Ascending aorta (tissue), 2 donors: ENCODE measurements at regions not wholly inside any gene's neighbourhood (a gene's known extent, or its start where the extent isn't known, plus 50 kb on each side); places are given as distances from the start of the nearest gene placed in this dataset.

ENCODE experiments used
- DNase-seq, 2 donors: peaks; one replicate each; pipeline ENCODE4 v3.0.0-alpha.2; 2019; ENCODE audit warnings: low spot score in 2 of 2
- H3K27ac ChIP-seq, 2 donors: fragments of 200-600 bp; sonication (generic); one replicate each; pipeline ENCODE4 v1.5.1; 2016 to 2017; ENCODE audit warnings: mild to moderate bottlenecking in 1 of 2
- H3K27me3 ChIP-seq: fragments of 200-600 bp; sonication (generic); one replicate; pipeline ENCODE4 v1.5.1; 2017
- H3K36me3 ChIP-seq, 2 donors: fragments of 200-600 bp; sonication (generic); one replicate each; pipeline ENCODE4 v1.5.1; 2016
- H3K4me1 ChIP-seq, 2 donors: fragments of 200-600 bp; sonication (generic); one replicate each; pipeline ENCODE4 v1.5.1; 2016 to 2017; ENCODE audit warnings: mild to moderate bottlenecking in 1 of 2
- H3K4me3 ChIP-seq, 2 donors: fragments of 200-600 bp; sonication (generic); one replicate each; pipeline ENCODE4 v1.5.1; 2016 to 2017; ENCODE audit warnings: mild to moderate bottlenecking in 1 of 2
- H3K9me3 ChIP-seq, 2 donors: fragments of 200-600 bp; sonication (generic); one replicate each; pipeline ENCODE4 v1.5.1; 2016
- CTCF ChIP-seq, 3 experiments: fragments of 200-600 bp in 2 of 3; fragments of 450-650 bp in 1 of 3; sonication (generic) in 2 of 3; IDR thresholded peaks; one replicate each; pipeline ENCODE4 v1.5.1; 2016 to 2019; ENCODE audit warnings: antibody characterized with exemption in 3 of 3, mild to moderate bottlenecking in 1 of 3, moderate library complexity in 1 of 3
- intact Hi-C: fragments of 100-400 bp; cut with DNase I; formaldehyde crosslinking; loops from one replicate; pipeline ENCODE4 v1.15.1; 2023

GRCh38 chr13:97561182-97561581 is 127.2 kb downstream of the RAP2A start:
- H3K4me1 ChIP-seq, result no peaks in the 10 kb centered on the region
- H3K27me3 ChIP-seq, result no peaks in the 10 kb centered on the region
- no peaks in the 10 kb centered on the region for H3K36me3 ChIP-seq
- H3K9me3 ChIP-seq, result no peaks in the 10 kb centered on the region
- TF ChIP-seq CTCF (IDR thresholded peaks at IDR 0.05), result no peak
- H3K27ac ChIP-seq, result no peak overlapping the region
- intact Hi-C loops, result no loop called here
- no peak for DNase-seq
- H3K4me3 ChIP-seq, result no peak overlapping the region

GRCh38 chr13:97562962-97563361 is 129.0 kb downstream of the RAP2A start:
- no peak overlapping the region for H3K27ac ChIP-seq
- H3K4me3 ChIP-seq, result no peak overlapping the region
- H3K9me3 ChIP-seq, result no peaks in the 10 kb centered on the region
- intact Hi-C loops, result no loop called here
- no peaks in the 10 kb centered on the region for H3K4me1 ChIP-seq
- no peak for DNase-seq
- TF ChIP-seq CTCF (IDR thresholded peaks at IDR 0.05), result no peak
- no peaks in the 10 kb centered on the region for H3K27me3 ChIP-seq
- H3K36me3 ChIP-seq, result no peaks in the 10 kb centered on the region

- Histone ChIP-seq H3K9me3 (no peaks in the 10 kb centered on the region), H3K27ac (no peak overlapping the region), H3K4me1 (no peaks in the 10 kb centered on the region), H3K4me3 (no peak overlapping the region), H3K36me3 (no peaks in the 10 kb centered on the region), H3K27me3 (no peaks in the 10 kb centered on the region)
- no peak for TF ChIP-seq CTCF (IDR thresholded peaks at IDR 0.05)
- no peak for DNase-seq
- intact Hi-C loops, result no loop called here
These were observed 131.0 kb downstream of the RAP2A start for GRCh38 chr13:97564956-97565355.

- no peak for DNase-seq
- Histone ChIP-seq H3K27me3 (no peaks in the 10 kb centered on the region), H3K27ac (no peak overlapping the region), H3K9me3 (no peaks in the 10 kb centered on the region), H3K4me1 (no peaks in the 10 kb centered on the region), H3K36me3 (no peaks in the 10 kb centered on the region), H3K4me3 (no peak overlapping the region)
- intact Hi-C loops, result no loop called here
- no peak for TF ChIP-seq CTCF (IDR thresholded peaks at IDR 0.05)
These were observed 131.9 kb downstream of the RAP2A start for GRCh38 chr13:97565906-97566305.

GRCh38 chr13:97566907-97567306 is 132.9 kb downstream of the RAP2A start:
- no peak for DNase-seq
- Histone ChIP-seq H3K9me3 (no peaks in the 10 kb centered on the region), H3K4me3 (no peak overlapping the region), H3K4me1 (no peaks in the 10 kb centered on the region), H3K27me3 (no peaks in the 10 kb centered on the region), H3K27ac (no peak overlapping the region), H3K36me3 (no peaks in the 10 kb centered on the region)
- intact Hi-C loops, result no loop called here
- TF ChIP-seq CTCF (IDR thresholded peaks at IDR 0.05), result no peak

- Histone ChIP-seq H3K4me1 (no peaks in the 10 kb centered on the region), H3K9me3 (no peaks in the 10 kb centered on the region), H3K27me3 (no peaks in the 10 kb centered on the region), H3K36me3 (no peaks in the 10 kb centered on the region), H3K27ac (no peak overlapping the region), H3K4me3 (no peak overlapping the region)
- DNase-seq, result peak in 1 of 2 donors; percentile 67
- intact Hi-C loops, result no loop called here
- no peak for TF ChIP-seq CTCF (IDR thresholded peaks at IDR 0.05)
These were observed 133.7 kb downstream of the RAP2A start for GRCh38 chr13:97567510-97568243.
